ENCODE measurements at regions not wholly inside any gene's neighbourhood (a gene's known extent, or its start where the extent isn't known, plus 50 kb on each side); places are given as distances from the start of the nearest gene placed in this dataset.

DNA sequence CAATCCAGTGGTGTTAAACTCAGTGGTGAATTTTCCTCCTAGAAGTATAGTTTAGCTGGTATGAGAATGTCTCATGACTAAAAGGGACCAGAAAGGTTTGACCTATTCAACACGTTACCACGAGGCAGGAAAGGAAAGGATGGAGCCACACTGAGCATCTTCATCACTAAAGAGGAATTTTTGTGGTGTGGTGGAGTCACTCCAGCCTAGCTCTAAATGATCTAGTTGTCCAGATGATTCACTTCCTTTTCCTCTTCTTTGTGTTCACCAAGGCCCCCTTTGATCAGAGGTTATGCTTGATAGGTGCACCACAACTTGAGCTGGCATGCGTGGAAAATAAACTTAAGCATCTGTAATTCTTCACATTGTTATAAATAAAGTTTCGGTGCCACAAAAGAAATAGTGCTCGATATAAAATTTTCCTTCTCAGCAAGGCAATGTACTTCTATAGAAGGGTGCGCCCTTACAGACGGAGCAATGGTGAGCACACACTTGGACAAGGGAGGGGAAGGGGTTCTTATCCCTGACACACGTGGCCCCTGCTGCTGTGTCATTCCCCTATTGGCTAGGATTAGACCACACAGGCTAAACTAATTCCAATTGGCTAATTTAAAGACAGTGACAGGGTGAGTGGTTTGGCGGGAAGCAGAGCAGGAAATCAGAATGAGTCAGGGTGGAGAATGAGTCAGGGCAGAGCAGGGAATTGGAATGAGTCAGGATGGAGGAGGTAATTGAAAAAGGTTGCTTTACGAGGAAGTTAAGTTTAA lies 254.6 kb downstream of the HS3ST3A1 start:
- Histone ChIP-seq H3K27me3 (no peaks in the 10 kb centered on the region), H3K27ac (no peak overlapping the region), H3K9me3 (no peaks in the 10 kb centered on the region), H3K36me3 (no peaks in the 10 kb centered on the region), H3K4me3 (no peak overlapping the region), H3K4me1 (no peaks in the 10 kb centered on the region)
- ATAC-seq (no peak), DNase-seq (no peak)
- intact Hi-C loops (cut with DNase I): no loop called here
- TF ChIP-seq, protein P1, sequence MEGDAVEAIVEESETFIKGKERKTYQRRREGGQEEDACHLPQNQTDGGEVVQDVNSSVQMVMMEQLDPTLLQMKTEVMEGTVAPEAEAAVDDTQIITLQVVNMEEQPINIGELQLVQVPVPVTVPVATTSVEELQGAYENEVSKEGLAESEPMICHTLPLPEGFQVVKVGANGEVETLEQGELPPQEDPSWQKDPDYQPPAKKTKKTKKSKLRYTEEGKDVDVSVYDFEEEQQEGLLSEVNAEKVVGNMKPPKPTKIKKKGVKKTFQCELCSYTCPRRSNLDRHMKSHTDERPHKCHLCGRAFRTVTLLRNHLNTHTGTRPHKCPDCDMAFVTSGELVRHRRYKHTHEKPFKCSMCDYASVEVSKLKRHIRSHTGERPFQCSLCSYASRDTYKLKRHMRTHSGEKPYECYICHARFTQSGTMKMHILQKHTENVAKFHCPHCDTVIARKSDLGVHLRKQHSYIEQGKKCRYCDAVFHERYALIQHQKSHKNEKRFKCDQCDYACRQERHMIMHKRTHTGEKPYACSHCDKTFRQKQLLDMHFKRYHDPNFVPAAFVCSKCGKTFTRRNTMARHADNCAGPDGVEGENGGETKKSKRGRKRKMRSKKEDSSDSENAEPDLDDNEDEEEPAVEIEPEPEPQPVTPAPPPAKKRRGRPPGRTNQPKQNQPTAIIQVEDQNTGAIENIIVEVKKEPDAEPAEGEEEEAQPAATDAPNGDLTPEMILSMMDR (IDR thresholded peaks at IDR 0.05): no peak

DNA sequence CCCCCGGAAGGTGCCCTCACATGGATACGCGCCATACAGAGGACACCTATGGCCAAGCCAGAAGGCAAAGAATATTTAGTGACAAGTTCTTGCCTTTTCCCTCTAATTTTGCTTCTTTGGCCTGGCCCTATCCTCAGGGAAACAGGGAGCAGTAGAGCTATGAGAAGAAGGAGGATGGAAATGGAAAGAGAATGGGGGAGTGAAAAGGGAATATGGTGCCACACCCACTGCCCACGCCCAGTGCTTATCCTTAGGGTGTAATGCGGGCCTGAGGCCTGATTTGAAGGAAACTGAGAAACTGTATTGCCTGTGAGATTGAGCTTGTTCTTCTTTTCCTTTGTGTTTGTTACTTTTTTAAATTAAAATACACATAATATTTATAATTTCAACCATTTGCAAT lies 255.1 kb downstream of the HS3ST3A1 start:
- Histone ChIP-seq H3K9me3 (no peaks in the 10 kb centered on the region), H3K4me3 (no peak overlapping the region), H3K36me3 (no peaks in the 10 kb centered on the region), H3K4me1 (no peaks in the 10 kb centered on the region), H3K27ac (no peak overlapping the region), H3K27me3 (no peaks in the 10 kb centered on the region)
- DNase-seq: no peak
- intact Hi-C loops (cut with DNase I): no loop called here
- no peak for ATAC-seq
- TF ChIP-seq, protein P1 (IDR thresholded peaks at IDR 0.05): no peak

DNA sequence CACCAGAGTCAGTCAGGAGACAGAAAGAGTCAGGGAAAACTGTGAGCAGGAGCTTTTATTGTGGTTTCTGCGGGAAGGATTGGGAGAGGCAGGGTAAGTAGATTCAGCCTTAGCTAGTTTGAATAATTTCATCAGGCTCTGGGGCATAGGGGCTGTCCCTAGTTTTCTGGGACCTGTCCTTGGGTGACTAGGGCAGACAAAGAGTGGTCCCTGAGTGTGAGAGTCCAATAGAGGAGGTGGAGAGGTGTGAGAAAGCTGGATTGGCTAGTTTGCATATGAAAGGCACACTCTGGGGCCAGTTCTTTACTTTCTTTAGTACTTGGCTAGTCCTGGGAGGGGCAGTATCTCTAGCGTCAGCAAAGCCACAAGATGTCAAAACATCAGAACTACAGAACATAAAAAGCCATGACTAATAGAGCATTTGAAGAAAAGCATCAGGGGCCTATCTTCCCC lies 255.6 kb downstream of the HS3ST3A1 start:
- intact Hi-C loops (cut with DNase I): no loop called here
- H3K4me3 ChIP-seq: no peak overlapping the region
- DNase-seq (no peak), ATAC-seq (no peak)
- no peaks in the 10 kb centered on the region for H3K27me3 ChIP-seq
- no peak overlapping the region for H3K27ac ChIP-seq
- no peaks in the 10 kb centered on the region for H3K36me3 ChIP-seq
- TF ChIP-seq, protein P1 (IDR thresholded peaks at IDR 0.05): no peak
- H3K9me3 ChIP-seq: no peaks in the 10 kb centered on the region
- H3K4me1 ChIP-seq: no peaks in the 10 kb centered on the region

DNA sequence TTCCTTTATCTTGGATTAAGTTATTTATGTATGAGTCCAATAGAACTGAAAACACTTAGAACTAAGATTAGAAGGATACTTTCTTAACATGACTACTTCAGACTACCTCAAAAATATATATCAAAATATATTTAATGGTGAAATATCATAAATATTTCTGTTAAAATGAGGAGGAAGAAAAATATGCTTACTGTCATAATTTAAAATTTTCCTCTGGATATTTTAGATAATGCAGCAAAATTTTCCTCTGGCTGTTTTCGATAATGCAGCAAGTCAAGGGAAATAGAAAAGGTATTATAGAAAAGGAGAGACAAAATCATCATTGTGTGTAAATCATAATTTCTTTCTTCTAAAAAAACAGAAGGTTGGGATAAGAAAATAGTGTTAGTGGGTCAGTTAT lies 263.3 kb downstream of the HS3ST3A1 start:
- no peak for ATAC-seq
- Histone ChIP-seq H3K27ac (no peak overlapping the region), H3K4me3 (no peak overlapping the region), H3K36me3 (no peaks in the 10 kb centered on the region), H3K27me3 (peaks cover 5% of the 10 kb centered on the region), H3K9me3 (no peaks in the 10 kb centered on the region), H3K4me1 (no peaks in the 10 kb centered on the region)
- intact Hi-C loops (cut with DNase I): no loop called here
- no peak for DNase-seq
- TF ChIP-seq, protein P1 (IDR thresholded peaks at IDR 0.05): no peak

DNA sequence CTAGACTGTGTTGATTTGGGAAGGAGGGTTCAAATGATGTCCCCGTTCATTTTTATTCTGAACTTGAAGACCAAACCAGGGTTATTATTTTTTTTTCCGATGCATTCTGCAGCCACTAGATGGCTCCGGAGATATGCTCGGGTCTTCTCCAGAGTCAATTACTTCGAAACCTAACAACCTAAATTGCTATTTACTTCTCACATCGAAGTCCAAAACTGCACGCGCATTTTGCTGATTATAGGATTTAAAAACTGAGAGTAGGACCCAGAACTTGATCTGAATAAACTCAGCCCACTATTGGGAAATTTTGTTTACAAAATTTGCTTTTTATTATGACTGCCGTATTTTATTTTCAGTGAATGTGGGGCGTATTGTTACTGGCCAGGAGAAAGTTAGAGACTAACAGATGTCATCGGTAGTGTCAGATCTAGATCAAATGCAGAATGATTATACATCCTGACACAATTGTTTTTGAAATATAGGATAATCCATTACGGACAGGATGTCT lies 263.8 kb downstream of the HS3ST3A1 start:
- peak; percentile 74 for ATAC-seq
- Histone ChIP-seq H3K36me3 (no peaks in the 10 kb centered on the region), H3K27ac (no peak overlapping the region), H3K9me3 (no peaks in the 10 kb centered on the region), H3K4me3 (peak overlapping the region; percentile 19), H3K27me3 (peaks cover 5% of the 10 kb centered on the region), H3K4me1 (no peaks in the 10 kb centered on the region)
- DNase-seq: no peak
- intact Hi-C loops (cut with DNase I): no loop called here
- TF ChIP-seq, protein P1 (IDR thresholded peaks at IDR 0.05): peak; percentile 81

All from upper lobe of right lung (tissue), 1 donor.